Mucosa of rectum (tissue), 2 donors: ENCODE measurements at regions not wholly inside any gene's neighbourhood (a gene's known extent, or its start where the extent isn't known, plus 50 kb on each side); places are given as distances from the start of the nearest gene placed in this dataset.
"Not testable (repeated sequence)": the region's sequence is repeated elsewhere in the genome, so short reads cannot be mapped to it uniquely, and the experiment has no call there.

Experiments used
- H3K27ac ChIP-seq, 2 donors: one replicate each; pipeline ENCODE4 v1.7.0; 2013; ENCODE audit warnings: inconsistent platforms in 2 of 2, low read depth in 2 of 2, low read length in 2 of 2
- H3K27me3 ChIP-seq, 2 donors: one replicate each; pipeline ENCODE4 v1.7.0; 2013; ENCODE audit warnings: low read length in 2 of 2; ENCODE audit not compliant: control insufficient read depth in 2 of 2, insufficient read depth in 2 of 2
- H3K36me3 ChIP-seq, 2 donors: one replicate each; pipeline ENCODE4 v1.7.0; 2013; ENCODE audit warnings: low read length in 2 of 2; ENCODE audit not compliant: control insufficient read depth in 2 of 2, insufficient read depth in 2 of 2
- H3K4me1 ChIP-seq, 2 donors: one replicate each; pipeline ENCODE4 v1.7.0; 2013; ENCODE audit warnings: low read length in 2 of 2, mild to moderate bottlenecking in 1 of 2; ENCODE audit not compliant: control insufficient read depth in 2 of 2, insufficient read depth in 2 of 2
- H3K4me3 ChIP-seq, 2 donors: one replicate each; pipeline ENCODE4 v1.7.0; 2013; ENCODE audit warnings: low read length in 2 of 2
- H3K9ac ChIP-seq, 2 donors: one replicate each; pipeline ENCODE4 v1.7.0; 2013; ENCODE audit warnings: low read length in 2 of 2, low read depth in 1 of 2, mild to moderate bottlenecking in 1 of 2
- H3K9me3 ChIP-seq, 2 donors: one replicate each; pipeline ENCODE4 v1.7.0; 2013; ENCODE audit warnings: low read length in 2 of 2; ENCODE audit not compliant: control insufficient read depth in 2 of 2
- donor health status: healthy.
- donor health status: Normal muscosa, but diverticular disease.

- not testable (repeated sequence) for H3K9me3 ChIP-seq, H3K36me3 ChIP-seq, H3K4me1 ChIP-seq, H3K27ac ChIP-seq, H3K27me3 ChIP-seq, H3K4me3 ChIP-seq, H3K9ac ChIP-seq
These were observed 1606.8 kb downstream of the RPIA start for GRCh38 chr2:90298126-90298755.

GRCh38 chr2:90298983-90299382 lies 1607.5 kb downstream of the RPIA start:
- H3K9ac ChIP-seq, H3K9me3 ChIP-seq, H3K36me3 ChIP-seq, H3K27ac ChIP-seq, H3K27me3 ChIP-seq, H3K4me1 ChIP-seq, H3K4me3 ChIP-seq: not testable (repeated sequence)

GRCh38 chr2:90322982-90323381 lies 1631.5 kb downstream of the RPIA start:
- not testable (repeated sequence) for H3K4me1 ChIP-seq, H3K9me3 ChIP-seq, H3K27ac ChIP-seq, H3K9ac ChIP-seq, H3K36me3 ChIP-seq, H3K27me3 ChIP-seq, H3K4me3 ChIP-seq

- not testable (repeated sequence) for H3K9me3 ChIP-seq, H3K4me1 ChIP-seq, H3K9ac ChIP-seq, H3K27ac ChIP-seq, H3K4me3 ChIP-seq, H3K27me3 ChIP-seq, H3K36me3 ChIP-seq
These were observed 1632.4 kb downstream of the RPIA start for GRCh38 chr2:90323612-90324558.

- H3K4me3 ChIP-seq: not testable (repeated sequence)
These were observed 1633.2 kb downstream of the RPIA start for GRCh38 chr2:90324672-90325071.

GRCh38 chr2:90325796-90326353 lies 1634.4 kb downstream of the RPIA start:
- H3K27ac ChIP-seq, H3K36me3 ChIP-seq, H3K4me3 ChIP-seq, H3K27me3 ChIP-seq, H3K9ac ChIP-seq, H3K9me3 ChIP-seq, H3K4me1 ChIP-seq: not testable (repeated sequence)

More at GRCh38 chr2:90324672-90325071, 1633.2 kb downstream of the RPIA start:
- not testable (repeated sequence) for H3K36me3 ChIP-seq, H3K4me1 ChIP-seq, H3K27ac ChIP-seq, H3K9ac ChIP-seq, H3K9me3 ChIP-seq, H3K27me3 ChIP-seq

- not testable (repeated sequence) for H3K27me3 ChIP-seq, H3K9me3 ChIP-seq, H3K27ac ChIP-seq, H3K4me3 ChIP-seq, H3K36me3 ChIP-seq, H3K9ac ChIP-seq, H3K4me1 ChIP-seq
These were observed 1664.1 kb downstream of the RPIA start for GRCh38 chr2:90355546-90355945.

GRCh38 chr2:90359344-90359743 lies 1667.9 kb downstream of the RPIA start:
- H3K9ac ChIP-seq, H3K4me3 ChIP-seq, H3K4me1 ChIP-seq, H3K27me3 ChIP-seq, H3K36me3 ChIP-seq, H3K27ac ChIP-seq, H3K9me3 ChIP-seq: not testable (repeated sequence)

- not testable (repeated sequence) for H3K9ac ChIP-seq, H3K27me3 ChIP-seq, H3K9me3 ChIP-seq, H3K36me3 ChIP-seq, H3K27ac ChIP-seq, H3K4me3 ChIP-seq, H3K4me1 ChIP-seq
These were observed 1668.6 kb downstream of the RPIA start for GRCh38 chr2:90359887-90360730.

GRCh38 chr2:90360731-90361035 lies 1669.2 kb downstream of the RPIA start:
- not testable (repeated sequence) for H3K27me3 ChIP-seq, H3K9ac ChIP-seq, H3K4me3 ChIP-seq, H3K9me3 ChIP-seq, H3K36me3 ChIP-seq, H3K4me1 ChIP-seq, H3K27ac ChIP-seq
